ENCODE measurements at regions not wholly inside any gene's neighbourhood (a gene's known extent, or its start where the extent isn't known, plus 50 kb on each side); places are given as distances from the start of the nearest gene placed in this dataset.

DNA sequence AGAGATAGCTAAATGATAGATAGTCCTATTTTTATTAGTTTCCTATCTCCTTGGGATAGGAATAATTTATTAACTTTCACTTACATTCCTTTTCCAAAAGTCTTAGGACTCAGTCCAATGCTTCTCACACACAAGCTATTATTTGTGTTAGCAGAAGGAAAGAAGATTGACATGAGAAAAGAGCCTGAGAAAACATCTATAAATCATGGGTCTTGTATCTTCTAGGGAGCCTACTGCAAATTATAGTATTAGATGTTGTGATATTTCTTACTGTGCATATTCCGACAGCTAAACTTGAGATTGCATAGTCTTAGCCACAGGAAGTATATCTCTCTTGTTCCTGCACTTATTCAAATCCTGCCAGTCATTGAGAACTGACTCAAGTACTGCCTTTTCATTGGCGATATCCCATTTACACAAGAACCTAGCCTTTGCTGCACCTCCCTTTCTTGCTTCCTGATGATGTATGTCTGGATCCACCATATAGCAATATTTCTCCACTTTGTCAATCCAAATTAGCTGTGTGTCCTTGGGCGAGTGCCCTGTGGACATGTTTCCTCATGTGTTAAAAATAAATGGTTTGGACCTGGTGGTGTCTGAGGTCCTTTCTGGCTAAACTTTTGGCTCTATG is 245.1 kb upstream of the LMCD1 start:
- DNase-seq (ENCODE audit: low read depth, low spot score) = no peak
- no peak overlapping the region for H3K4me3 Mint-ChIP-seq
- TF ChIP-seq, protein P1, sequence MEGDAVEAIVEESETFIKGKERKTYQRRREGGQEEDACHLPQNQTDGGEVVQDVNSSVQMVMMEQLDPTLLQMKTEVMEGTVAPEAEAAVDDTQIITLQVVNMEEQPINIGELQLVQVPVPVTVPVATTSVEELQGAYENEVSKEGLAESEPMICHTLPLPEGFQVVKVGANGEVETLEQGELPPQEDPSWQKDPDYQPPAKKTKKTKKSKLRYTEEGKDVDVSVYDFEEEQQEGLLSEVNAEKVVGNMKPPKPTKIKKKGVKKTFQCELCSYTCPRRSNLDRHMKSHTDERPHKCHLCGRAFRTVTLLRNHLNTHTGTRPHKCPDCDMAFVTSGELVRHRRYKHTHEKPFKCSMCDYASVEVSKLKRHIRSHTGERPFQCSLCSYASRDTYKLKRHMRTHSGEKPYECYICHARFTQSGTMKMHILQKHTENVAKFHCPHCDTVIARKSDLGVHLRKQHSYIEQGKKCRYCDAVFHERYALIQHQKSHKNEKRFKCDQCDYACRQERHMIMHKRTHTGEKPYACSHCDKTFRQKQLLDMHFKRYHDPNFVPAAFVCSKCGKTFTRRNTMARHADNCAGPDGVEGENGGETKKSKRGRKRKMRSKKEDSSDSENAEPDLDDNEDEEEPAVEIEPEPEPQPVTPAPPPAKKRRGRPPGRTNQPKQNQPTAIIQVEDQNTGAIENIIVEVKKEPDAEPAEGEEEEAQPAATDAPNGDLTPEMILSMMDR (conservative IDR thresholded peaks at IDR 0.05) = no peak
- no peaks in the 10 kb centered on the region for H3K27me3 Mint-ChIP-seq (ENCODE audit: low read depth)
- peaks cover 3% of the 10 kb centered on the region for H3K9me3 Mint-ChIP-seq
- peaks cover 2% of the 10 kb centered on the region for H3K36me3 Mint-ChIP-seq (ENCODE audit: low read depth)
- H3K4me1 Mint-ChIP-seq = peaks cover 11% of the 10 kb centered on the region
- H3K27ac Mint-ChIP-seq (ENCODE audit: unreplicated experiment) = no peak overlapping the region

- no peak overlapping the region for H3K27ac Mint-ChIP-seq (ENCODE audit: unreplicated experiment)
- H3K4me1 Mint-ChIP-seq = no peaks in the 10 kb centered on the region
- H3K4me3 Mint-ChIP-seq = no peak overlapping the region
- H3K36me3 Mint-ChIP-seq (ENCODE audit: low read depth) = no peaks in the 10 kb centered on the region
- DNase-seq (ENCODE audit: low read depth, low spot score) = no peak
- TF ChIP-seq, protein P1 (conservative IDR thresholded peaks at IDR 0.05) = no peak
- peaks cover 7% of the 10 kb centered on the region for H3K9me3 Mint-ChIP-seq
- H3K27me3 Mint-ChIP-seq (ENCODE audit: low read depth) = no peaks in the 10 kb centered on the region
Observed at GRCh38 chr3:8261018-8261417, 240.6 kb upstream of the LMCD1 start.

DNA sequence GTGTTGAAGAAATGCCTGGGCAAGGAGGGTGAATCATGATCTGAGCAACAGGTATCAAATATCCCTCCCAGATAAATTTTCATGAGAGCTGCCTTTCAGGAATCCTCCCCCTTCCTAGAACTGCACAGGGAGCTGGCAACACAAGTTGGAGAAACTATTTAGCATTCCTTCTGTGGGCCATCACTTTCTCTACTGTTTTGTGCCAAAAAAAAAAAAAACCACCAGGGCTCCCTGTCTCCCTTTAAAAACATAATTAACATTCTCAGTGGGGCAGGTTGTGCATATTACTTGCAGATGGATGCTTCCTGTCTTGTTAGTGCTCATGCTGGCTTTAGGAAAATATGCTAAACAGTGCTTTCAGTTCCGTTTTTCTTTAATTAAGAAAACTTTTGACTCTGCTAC is 234.9 kb upstream of the LMCD1 start:
- no peak overlapping the region for H3K4me3 Mint-ChIP-seq
- TF ChIP-seq, protein P1 (conservative IDR thresholded peaks at IDR 0.05) = no peak
- no peak for DNase-seq (ENCODE audit: low read depth, low spot score)
- H3K4me1 Mint-ChIP-seq = no peaks in the 10 kb centered on the region
- H3K9me3 Mint-ChIP-seq = peaks cover 12% of the 10 kb centered on the region
- no peak overlapping the region for H3K27ac Mint-ChIP-seq (ENCODE audit: unreplicated experiment)
- no peaks in the 10 kb centered on the region for H3K36me3 Mint-ChIP-seq (ENCODE audit: low read depth)
- H3K27me3 Mint-ChIP-seq (ENCODE audit: low read depth) = no peaks in the 10 kb centered on the region

GRCh38 chr3:8273479-8273878 is 228.1 kb upstream of the LMCD1 start:
- no peaks in the 10 kb centered on the region for H3K36me3 Mint-ChIP-seq (ENCODE audit: low read depth)
- no peak overlapping the region for H3K4me3 Mint-ChIP-seq
- no peak for DNase-seq (ENCODE audit: low read depth, low spot score)
- H3K27me3 Mint-ChIP-seq (ENCODE audit: low read depth) = no peaks in the 10 kb centered on the region
- H3K27ac Mint-ChIP-seq (ENCODE audit: unreplicated experiment) = no peak overlapping the region
- peaks cover 9% of the 10 kb centered on the region for H3K9me3 Mint-ChIP-seq
- no peaks in the 10 kb centered on the region for H3K4me1 Mint-ChIP-seq
- TF ChIP-seq, protein P1 (conservative IDR thresholded peaks at IDR 0.05) = no peak

DNA sequence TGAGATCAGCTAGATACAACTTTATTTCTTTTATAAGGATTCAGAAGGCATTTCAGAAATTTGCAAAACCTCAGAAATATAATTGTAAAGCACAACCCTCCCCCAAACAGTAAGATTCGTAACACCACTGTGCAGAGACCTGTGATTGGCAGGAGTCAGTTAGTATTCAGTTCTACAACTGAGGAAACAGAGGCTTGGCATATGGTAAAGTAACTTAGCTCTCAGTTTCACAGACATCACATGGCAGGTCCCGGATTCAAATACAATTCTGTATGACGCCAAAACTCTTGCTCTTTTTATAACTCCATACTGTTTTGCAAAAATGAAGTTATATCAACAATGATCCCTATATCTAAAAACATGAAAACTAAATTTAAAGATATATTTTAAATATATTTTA is 225.6 kb upstream of the LMCD1 start:
- Mint-ChIP-seq H3K27me3 (ENCODE audit: low read depth) (no peaks in the 10 kb centered on the region), H3K4me3 (no peak overlapping the region), H3K36me3 (ENCODE audit: low read depth) (no peaks in the 10 kb centered on the region), H3K4me1 (peaks cover 6% of the 10 kb centered on the region), H3K27ac (ENCODE audit: unreplicated experiment) (no peak overlapping the region), H3K9me3 (peaks cover 3% of the 10 kb centered on the region)
- no peak for DNase-seq (ENCODE audit: low read depth, low spot score)
- TF ChIP-seq, protein P1 (conservative IDR thresholded peaks at IDR 0.05) = no peak
